ENCODE measurements at regions not wholly inside any gene's neighbourhood (a gene's known extent, or its start where the extent isn't known, plus 50 kb on each side); places are given as distances from the start of the nearest gene placed in this dataset.

DNA sequence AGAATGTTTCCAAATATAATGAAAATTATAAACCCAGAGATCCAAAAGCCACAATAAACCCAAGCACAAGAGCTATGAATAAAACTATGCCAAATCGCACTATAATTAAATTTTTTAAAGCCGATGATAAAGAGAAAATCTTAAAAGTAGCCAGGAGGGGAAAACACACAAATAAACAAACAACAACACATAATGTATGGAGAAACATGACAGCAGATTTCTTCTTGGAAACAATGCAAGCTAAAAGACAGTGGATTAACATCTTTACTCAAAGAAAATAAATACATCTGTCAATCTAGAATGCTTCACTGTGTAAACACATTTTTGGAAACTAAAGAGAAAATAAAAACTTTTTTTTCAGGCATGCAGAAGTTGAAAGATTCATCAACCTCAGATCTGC lies 53.0 kb upstream of the SMOX start:
- no peak overlapping the region for H2AFZ ChIP-seq
- CTCF ChIA-PET = no interaction called here

DNA sequence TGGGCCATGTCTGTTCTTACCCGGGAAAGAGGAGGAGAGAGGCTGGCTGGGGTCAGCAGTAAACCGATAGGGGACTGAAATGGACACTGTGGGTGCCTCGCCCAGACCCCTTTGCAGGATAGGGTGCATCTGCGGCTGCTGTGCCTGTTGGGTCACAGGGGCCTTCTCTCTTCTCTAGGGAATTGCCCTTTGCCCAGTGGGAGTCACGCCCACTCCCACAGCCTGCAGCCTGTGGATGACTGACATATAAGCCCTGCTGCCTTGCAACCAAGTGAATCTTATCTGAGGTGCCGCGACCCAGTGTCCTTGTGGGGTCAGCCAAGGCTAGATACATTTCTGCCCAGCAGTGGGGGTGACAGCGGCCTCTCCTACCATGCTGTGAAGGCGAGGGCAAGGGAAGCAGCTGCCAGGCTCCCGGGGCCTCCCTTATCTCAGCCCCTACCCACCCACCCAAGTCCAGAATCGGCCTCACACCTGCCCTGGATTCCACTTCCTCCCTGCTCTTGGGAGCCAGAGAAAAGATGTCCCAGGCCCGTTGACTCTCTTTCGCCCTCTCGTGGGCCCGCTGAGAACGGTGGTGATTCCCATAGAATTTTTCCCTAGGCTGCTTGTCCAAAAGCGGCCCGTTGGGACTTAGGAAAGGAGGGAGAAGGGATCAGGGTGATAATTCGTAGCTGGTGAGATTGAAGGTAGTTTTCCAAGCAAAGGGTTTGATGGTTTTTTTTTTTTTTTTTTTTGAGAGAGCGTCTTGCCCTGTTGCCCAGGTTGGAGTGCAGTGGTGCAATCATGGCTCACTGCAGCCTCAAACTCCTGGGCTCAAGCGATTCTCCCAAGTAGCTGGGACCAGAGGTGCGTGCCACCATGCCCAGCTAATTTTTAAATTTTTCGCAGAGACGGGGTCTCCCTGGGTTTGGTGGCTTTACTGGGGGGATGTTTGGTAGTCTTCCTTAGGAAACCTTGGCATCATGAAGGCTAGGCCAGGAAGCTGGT lies 56.8 kb upstream of the SMOX start:
- peak; percentile 35 to 72 for DNase-seq
- Histone ChIP-seq H3K4me1 (replicated peaks; ENCODE audit: insufficient read depth) (no peaks in the 10 kb centered on the region), H3K27me3 (ENCODE audit: insufficient read depth, low read depth) (no peaks in the 10 kb centered on the region), H3K4me2 (no peak overlapping the region), H2AFZ (no peak overlapping the region), H3K9me2 (ENCODE audit: insufficient read depth) (no peaks in the 10 kb centered on the region), H4K20me1 (ENCODE audit: insufficient read depth) (no peaks in the 10 kb centered on the region), H3K9me3 (ENCODE audit: insufficient read depth, low read depth) (peaks cover 12% of the 10 kb centered on the region), H3K79me2 (ENCODE audit: low read depth) (no peaks in the 10 kb centered on the region), H3K4me3 (no peak overlapping the region), H3K27ac (no peak overlapping the region), H3F3A (ENCODE audit: insufficient read depth, low read depth) (no peaks in the 10 kb centered on the region), H3K36me3 (ENCODE audit: low read depth) (no peaks in the 10 kb centered on the region)
- ChIA-PET CTCF (interaction anchor here (0.5 to 0.7 kb wide), 2 partner anchors 214 to 438 kb away, joined by 7 to 8 read pairs; no protein-coding TSS in a partner anchor), POLR2A (ENCODE audit: unreplicated experiment) (interaction anchor here (0.6 kb wide), 1 partner anchor 221 kb away, joined by 3 read pairs; no protein-coding TSS in a partner anchor)
- no peak for TF ChIP-seq EZH2 (IDR thresholded peaks at IDR 0.05; ENCODE audit: low read depth)
- TF ChIP-seq, protein P1, sequence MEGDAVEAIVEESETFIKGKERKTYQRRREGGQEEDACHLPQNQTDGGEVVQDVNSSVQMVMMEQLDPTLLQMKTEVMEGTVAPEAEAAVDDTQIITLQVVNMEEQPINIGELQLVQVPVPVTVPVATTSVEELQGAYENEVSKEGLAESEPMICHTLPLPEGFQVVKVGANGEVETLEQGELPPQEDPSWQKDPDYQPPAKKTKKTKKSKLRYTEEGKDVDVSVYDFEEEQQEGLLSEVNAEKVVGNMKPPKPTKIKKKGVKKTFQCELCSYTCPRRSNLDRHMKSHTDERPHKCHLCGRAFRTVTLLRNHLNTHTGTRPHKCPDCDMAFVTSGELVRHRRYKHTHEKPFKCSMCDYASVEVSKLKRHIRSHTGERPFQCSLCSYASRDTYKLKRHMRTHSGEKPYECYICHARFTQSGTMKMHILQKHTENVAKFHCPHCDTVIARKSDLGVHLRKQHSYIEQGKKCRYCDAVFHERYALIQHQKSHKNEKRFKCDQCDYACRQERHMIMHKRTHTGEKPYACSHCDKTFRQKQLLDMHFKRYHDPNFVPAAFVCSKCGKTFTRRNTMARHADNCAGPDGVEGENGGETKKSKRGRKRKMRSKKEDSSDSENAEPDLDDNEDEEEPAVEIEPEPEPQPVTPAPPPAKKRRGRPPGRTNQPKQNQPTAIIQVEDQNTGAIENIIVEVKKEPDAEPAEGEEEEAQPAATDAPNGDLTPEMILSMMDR (conservative IDR thresholded peaks at IDR 0.05) = peak; percentile 75
- intact Hi-C loops (cut with micrococcal nuclease; ENCODE audit: unreplicated experiment) = loop anchor here (2.0 kb wide), 1 partner anchor 77 kb away; the partner anchor contains the start of gene RNF24
- BruUV-seq (replicated peaks) = no TSS peak

More for the DNA sequence above, 53.0 kb upstream of the SMOX start:
- H3K4me2 ChIP-seq = no peak overlapping the region
- no peaks in the 10 kb centered on the region for H4K20me1 ChIP-seq (ENCODE audit: insufficient read depth)
- H3K36me3 ChIP-seq (ENCODE audit: low read depth) = no peaks in the 10 kb centered on the region
- H3F3A ChIP-seq (ENCODE audit: insufficient read depth, low read depth) = peaks cover 8% of the 10 kb centered on the region
- peaks cover 12% of the 10 kb centered on the region for H3K9me3 ChIP-seq (ENCODE audit: insufficient read depth, low read depth)
- no peaks in the 10 kb centered on the region for H3K4me1 ChIP-seq (replicated peaks; ENCODE audit: insufficient read depth)
- no peaks in the 10 kb centered on the region for H3K27me3 ChIP-seq (ENCODE audit: insufficient read depth, low read depth)
- no peak overlapping the region for H3K4me3 ChIP-seq
- POLR2A ChIA-PET (ENCODE audit: unreplicated experiment) = no interaction called here
- no peaks in the 10 kb centered on the region for H3K9me2 ChIP-seq (ENCODE audit: insufficient read depth)
- no peak overlapping the region for H3K27ac ChIP-seq
- DNase-seq = peak in 1 of 2 experiments; percentile 25
- H3K79me2 ChIP-seq (ENCODE audit: low read depth) = no peaks in the 10 kb centered on the region
- intact Hi-C loops (cut with micrococcal nuclease; ENCODE audit: unreplicated experiment) = no loop called here
- TF ChIP-seq EZH2 (IDR thresholded peaks at IDR 0.05; ENCODE audit: low read depth) = no peak
- TF ChIP-seq, protein P1 (conservative IDR thresholded peaks at IDR 0.05) = no peak
- no TSS peak for BruUV-seq (replicated peaks)

DNA sequence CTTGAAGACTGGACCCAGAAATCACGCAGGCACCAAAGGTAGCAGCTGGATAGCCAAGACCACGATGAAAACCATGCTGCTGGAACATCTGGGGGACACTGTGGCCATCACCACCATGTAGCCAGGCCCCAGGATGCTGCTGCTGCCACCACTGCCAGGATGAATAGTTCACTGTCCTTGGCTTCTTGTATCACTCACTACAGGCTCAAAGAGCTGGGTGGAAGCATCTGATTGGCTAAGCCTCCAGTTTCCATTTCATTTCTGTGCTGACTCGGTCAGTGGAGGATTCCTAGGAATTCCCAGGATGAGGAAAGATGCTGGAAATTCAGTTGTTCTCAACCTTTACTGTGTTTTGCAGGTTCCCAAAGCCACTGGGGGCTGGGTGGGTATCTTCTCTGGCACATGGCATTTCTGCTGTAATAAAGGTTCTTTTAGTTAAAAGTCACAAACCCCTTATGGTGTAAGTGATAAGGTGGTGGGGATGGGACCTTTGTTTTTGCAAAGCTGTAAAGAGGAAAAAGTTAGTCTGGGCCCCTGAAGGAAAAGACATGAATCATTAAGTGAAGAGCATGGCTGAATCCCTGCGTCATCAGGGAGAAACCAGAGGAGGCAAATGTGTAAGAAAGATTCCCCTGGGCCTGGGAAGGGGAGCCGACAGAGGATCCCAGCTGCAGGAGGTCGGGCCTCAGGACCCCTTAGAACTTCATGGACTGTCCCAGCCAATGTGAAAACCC lies 57.7 kb upstream of the SMOX start:
- no TSS peak for BruUV-seq (replicated peaks)
- Histone ChIP-seq H3K4me2 (no peak overlapping the region), H4K20me1 (ENCODE audit: insufficient read depth) (no peaks in the 10 kb centered on the region), H3K79me2 (ENCODE audit: low read depth) (no peaks in the 10 kb centered on the region), H3K4me3 (no peak overlapping the region), H3K9me2 (ENCODE audit: insufficient read depth) (no peaks in the 10 kb centered on the region), H3F3A (ENCODE audit: insufficient read depth, low read depth) (no peaks in the 10 kb centered on the region), H3K36me3 (ENCODE audit: low read depth) (no peaks in the 10 kb centered on the region), H2AFZ (no peak overlapping the region), H3K4me1 (replicated peaks; ENCODE audit: insufficient read depth) (no peaks in the 10 kb centered on the region), H3K27me3 (ENCODE audit: insufficient read depth, low read depth) (no peaks in the 10 kb centered on the region), H3K9me3 (ENCODE audit: insufficient read depth, low read depth) (peaks cover 11% of the 10 kb centered on the region), H3K27ac (no peak overlapping the region)
- CTCF ChIA-PET = no interaction called here
- peak in 1 of 2 experiments; percentile 28 for DNase-seq
- intact Hi-C loops (cut with micrococcal nuclease; ENCODE audit: unreplicated experiment) = no loop called here
- POLR2A ChIA-PET (ENCODE audit: unreplicated experiment) = interaction anchor here (0.7 kb wide), 1 partner anchor 74 kb away, joined by 4 read pairs; no protein-coding TSS in a partner anchor
- TF ChIP-seq, protein P1 (conservative IDR thresholded peaks at IDR 0.05) = no peak
- no peak for TF ChIP-seq EZH2 (IDR thresholded peaks at IDR 0.05; ENCODE audit: low read depth)

All from PC-9 (cell line).